Glomerular visceral epithelial cell (primary cell): ENCODE measurements at regions not wholly inside any gene's neighbourhood (a gene's known extent, or its start where the extent isn't known, plus 50 kb on each side); places are given as distances from the start of the nearest gene placed in this dataset.
"Not testable (repeated sequence)": the region's sequence is repeated elsewhere in the genome, so short reads cannot be mapped to it uniquely, and the experiment has no call there.

Experiments used
- DNase-seq: peaks from one replicate; pipeline ENCODE4 v3.0.0-alpha.2; 2016; ENCODE audit errors: extremely low spot score

DNA sequence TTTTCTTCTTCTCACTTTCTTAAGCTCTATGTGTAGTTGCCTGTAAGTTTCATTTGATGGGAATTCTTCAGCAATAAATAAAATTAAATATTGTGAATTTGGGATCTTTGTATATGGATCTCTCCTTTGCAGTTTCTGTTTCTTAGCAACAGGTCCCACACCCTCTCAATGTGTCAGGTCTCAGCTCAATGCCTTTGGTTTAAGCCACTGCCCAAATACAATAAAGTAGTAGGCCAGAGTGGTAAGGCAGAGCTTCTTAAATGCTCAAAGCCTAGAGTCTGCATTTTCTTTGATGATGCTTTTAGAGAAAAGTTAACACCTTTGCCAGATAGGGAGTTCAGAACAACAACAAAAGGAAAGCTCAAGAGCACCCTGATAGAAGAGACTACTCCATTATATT lies 343.7 kb downstream of the NSUN3 start:
- DNase-seq, result no peak

DNA sequence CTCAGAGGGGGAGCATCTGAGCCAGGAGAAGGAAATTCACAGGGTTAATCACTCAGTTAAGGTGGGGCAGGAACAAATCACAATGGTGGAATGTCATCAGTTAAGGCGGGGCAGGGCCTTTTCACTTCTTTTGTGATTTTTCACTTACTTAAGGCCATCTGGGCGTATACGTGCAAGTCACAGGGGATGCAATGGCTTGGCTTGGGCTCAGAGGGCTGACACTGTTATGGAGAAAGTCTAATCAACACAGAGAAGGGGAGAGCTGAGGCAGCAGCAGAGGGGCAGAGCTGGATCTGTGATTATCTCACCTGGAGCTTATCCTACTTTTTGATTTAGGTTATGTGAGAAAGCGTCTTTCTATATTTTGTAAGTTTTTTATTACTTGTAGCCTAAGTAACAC lies 350.1 kb downstream of the NSUN3 start:
- DNase-seq, result not testable (repeated sequence)

DNA sequence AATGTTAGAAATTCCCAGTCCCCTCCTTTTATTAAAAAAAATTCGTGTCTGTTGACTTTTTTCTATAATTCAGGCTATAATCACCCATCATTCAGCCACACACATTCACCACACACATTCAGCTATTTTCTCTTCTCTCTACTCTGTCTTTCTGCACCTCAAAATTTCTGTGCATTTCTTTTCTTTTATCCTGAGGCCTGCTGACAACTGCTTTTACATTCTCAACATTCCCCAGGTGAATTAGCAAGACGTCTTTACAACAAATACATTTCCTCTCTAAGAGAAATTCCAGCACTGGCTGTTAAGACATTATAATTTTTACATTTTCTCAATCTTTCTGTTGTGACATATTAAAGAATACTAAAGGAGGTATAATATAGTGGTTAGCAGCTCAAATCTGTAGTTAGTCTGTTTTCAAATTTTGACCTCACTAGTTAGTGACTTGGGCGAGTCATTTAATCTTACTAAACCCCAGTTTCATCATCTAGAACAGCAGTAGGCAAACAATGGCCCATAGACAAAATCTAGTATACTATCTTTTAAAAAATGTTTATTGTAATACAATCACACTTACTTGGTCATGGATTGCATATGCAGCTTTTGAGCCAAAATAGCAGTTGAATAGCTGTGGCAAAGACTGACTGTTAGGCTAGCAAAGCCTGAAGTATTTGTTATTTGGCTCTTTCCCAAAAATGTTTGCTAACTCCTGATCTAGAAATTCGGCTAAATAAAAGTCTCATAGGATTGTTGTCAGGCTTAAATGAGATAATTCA lies 350.7 kb downstream of the NSUN3 start:
- DNase-seq, result no peak

DNA sequence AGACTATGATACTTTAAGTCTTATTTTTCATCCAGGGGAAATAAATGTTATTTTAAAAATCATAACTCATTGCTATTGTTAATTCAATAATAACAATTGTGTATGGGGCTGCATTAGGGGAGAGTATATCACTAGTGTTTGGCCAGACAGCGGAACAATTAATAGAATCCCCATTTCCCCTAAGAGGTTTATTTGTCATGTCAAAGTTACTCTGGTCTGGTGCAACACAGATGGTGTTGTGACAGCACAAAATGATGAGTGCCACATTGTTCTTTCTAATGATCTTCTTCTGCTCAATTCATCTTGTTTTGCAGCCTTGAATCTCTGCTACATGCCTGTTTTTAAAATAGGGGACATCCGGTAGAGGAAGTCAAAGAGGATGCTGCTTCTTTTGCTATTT lies 351.6 kb downstream of the NSUN3 start:
- DNase-seq, result no peak

DNA sequence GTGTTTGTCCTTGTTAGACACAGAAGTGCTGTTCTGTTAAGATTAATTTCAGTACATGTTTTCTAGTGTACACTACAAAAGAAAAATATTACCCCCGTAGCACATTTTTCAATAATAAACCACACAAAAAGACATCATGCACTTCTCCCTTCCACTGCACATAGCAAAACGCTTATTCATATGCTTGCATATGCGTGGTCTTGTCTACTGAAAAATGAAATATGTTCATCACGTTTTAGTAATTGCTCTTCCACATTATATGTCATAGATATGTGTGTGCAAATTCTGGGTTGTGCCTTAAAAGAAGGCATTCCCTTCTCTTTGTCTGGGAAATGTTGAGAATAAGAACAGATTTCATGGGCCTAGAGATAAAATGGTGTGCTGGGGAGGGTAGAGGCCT lies 353.9 kb downstream of the NSUN3 start:
- no peak for DNase-seq

DNA sequence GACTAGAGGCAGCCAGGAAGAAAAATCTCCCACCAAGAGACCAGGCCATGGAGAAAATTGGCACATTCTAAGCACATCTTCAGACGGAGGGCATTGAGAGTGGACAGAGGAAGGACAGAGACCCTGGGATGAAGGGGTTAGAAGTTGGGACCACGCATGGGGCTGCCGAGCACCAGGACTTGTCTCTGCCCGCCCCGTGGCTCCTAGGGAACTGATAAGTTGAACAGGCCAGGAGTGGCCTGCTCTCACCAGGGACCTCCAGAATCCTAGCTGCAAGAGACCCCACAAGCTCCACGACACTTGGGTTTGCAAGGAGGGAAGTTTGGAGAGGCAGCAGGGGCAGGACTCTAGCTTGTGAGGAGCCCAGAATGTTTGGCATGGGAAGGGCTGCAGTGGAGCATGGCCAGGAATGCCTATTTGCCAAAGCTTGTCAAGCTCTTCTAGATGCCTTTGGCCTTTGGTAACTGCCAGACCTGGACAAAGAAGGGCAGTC lies 355.1 kb downstream of the NSUN3 start:
- DNase-seq, result no peak

DNA sequence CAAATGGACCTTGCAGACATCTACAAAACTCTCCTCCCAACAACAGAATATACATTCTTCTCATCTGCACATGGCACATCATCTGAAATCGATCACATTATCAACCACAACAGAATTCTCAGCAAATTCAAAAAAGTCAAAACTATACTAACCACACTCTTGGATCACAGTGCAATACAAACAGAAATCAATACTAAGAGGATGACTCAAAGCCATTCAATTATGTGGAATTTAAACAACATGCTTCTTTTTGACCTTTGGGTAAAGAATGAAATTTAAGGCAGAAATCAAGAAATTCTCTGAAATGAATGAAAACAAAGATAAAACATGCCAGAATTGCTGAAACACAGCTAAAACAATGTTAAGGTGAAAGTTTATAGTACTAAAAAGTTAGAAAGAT lies 358.1 kb downstream of the NSUN3 start:
- no peak for DNase-seq

DNA sequence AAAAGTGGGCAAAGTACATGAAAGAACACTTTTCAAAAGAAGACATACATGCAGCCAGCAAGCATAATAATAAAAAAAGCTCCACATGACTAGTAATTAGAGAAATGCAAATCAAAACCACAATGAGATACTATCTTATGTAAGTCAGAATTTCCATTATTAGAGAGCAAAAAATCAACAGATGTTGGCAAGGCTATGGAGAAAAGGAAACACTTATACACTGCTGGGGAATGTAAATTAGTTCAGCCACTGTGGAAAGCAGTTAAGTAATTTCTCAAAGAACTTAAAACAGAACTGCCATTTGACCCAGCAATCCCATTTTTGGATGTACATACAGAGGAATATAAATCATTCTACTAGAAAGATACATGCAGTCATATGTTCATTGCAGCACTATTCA lies 360.7 kb downstream of the NSUN3 start:
- no peak for DNase-seq

DNA sequence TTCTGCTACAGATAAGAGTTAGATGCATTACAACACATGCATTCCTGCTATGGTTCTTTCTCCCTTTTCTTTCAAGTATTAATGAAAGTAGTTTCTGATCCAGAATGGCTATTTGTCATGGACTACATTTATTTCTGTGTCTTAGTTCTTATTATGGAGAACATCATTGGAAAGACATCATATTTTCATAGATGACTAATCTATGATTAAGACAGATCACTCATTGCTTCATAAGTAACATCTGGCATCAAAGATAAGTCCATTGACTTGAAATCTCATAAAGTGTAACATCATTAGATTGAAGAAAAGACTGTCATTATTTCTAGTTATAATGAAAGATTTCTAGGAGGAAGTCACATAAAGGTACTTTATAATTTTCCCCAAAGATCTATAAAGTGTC lies 366.7 kb downstream of the NSUN3 start:
- no peak for DNase-seq

DNA sequence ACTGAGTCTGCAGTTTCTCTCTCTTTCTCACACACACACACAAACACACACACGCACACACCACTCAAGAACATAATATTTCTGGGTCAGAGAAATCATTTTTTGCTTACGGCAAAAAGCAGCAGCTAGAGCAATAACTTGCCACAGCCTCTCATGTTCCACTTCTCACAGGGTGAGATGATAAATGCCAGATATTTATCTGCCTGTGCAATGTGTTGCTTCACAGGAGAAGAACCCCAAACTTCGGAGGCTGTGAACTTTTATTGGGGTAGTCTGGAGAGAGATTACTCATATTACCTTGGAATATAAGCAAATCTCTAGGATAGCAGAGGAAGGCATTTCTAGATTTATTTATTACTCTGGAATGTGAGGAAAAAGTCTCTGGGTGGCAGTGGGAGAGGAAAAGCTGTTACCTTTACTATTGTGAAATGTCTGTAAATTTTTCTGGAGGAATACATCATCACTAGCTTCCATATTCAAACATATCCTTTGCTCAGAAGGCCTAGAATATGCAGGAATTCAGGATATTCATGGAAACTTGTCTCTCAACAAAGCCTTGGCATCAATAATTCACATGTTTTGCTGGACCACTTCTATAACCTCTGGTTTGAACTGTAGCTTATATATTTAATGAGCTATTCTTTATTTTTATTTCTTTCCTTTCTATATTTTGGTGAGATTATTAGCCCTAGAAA lies 369.2 kb downstream of the NSUN3 start:
- no peak for DNase-seq

DNA sequence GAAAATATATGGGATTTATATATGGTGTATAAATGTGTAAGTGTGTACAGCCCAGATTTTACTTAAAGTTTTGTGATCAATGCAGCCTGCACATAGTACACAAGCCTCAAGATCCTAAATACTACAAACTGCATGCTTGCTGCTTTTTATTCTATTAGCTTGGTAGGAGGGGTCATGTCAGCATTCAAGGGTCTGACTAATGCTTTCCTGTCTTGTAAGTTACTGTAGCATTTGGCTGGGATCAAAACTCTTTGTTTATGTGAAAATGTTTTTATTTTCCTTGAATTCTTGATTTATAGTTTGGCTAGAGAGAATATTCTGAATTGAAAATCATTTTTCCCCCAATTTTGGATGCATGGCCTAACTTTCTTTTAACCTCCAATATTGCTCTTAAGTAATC lies 370.9 kb downstream of the NSUN3 start:
- DNase-seq, result no peak

DNA sequence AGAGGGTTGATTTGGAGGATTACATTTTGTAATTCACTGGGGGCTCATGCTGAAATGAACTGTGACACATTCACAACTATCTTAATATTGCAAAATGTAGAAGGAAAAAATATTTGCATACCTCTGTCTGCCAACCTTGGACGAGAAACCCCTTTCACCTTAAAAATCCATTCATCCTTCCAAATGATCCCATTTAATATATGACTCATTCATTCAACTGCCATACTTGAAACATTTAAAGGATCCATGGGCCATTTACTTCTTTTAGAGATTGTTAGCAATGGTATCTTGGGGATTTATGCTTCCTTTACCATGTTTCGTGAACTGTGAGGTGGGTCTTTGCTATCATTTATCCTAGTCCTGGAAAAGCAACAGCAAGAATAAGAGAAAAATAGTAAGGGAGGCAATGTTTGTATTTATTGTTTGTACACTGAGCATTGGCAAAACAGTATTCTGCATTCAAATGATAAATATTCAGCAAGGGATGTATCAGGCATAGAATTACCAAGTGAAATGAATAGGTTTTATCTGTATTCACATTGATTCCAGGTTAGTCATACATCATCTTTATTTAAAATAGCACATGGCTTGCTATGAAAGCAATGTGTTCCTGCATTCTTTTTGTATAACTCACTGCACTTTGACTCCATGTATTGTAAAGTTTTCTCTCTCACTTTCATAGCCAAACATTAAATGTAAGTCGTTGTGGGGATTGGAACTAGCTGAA lies 378.1 kb downstream of the NSUN3 start:
- peak; percentile 52 for DNase-seq

DNA sequence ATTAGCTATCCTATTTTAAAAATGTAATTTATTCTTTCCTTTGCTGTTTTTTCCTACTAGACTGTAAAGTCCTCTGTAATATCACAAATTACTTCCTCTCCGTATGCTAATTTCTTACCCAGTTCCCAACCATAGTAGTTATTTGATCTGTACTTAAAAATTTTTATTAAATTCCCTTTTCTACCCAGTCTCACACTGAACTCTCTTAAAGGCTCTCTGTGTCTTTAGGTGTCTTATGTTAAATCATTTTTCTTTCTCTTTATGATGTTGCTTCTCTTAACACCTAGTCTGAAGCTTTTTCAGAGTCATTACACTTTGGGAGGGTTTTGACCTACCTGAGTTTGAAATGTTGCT lies 378.6 kb downstream of the NSUN3 start:
- DNase-seq, result no peak

DNA sequence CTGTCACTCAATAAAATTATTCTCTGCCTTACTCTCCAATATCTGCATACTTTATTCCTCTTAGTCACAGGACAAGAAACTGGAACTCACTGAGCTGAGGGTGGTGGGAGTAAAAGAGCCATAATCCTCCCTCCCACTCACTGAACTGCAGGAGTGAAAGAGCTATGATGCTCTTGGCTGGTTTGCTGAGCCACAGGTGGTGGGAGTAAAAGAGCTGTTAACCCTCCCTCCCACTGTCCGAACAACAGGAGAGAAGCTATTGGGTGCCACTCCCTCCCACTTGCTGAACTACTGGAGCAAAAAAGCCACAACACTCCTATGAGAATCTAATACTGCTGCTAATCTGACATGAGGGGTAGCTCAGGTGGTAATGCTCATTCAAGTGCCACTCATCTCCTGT lies 391.0 kb downstream of the NSUN3 start:
- DNase-seq, result no peak

DNA sequence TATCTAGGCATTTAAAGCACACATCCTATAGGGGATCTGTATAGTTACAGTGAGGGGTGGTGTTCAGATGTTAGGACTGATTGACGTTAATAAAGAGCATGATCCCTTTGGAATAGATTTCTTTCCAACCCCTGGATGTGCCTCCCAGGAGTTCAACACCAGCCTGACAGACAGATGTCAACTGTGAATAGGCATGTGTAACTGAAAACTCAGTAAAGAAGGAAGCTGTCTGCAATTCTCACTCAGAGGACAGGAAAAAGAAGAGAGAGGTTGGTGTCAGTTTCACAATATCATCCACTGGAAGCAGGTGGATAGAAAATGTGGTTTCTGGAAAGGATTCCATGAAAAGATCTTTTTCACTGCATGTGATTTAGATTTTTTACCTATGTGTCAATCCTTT lies 396.3 kb downstream of the NSUN3 start:
- DNase-seq, result no peak

DNA sequence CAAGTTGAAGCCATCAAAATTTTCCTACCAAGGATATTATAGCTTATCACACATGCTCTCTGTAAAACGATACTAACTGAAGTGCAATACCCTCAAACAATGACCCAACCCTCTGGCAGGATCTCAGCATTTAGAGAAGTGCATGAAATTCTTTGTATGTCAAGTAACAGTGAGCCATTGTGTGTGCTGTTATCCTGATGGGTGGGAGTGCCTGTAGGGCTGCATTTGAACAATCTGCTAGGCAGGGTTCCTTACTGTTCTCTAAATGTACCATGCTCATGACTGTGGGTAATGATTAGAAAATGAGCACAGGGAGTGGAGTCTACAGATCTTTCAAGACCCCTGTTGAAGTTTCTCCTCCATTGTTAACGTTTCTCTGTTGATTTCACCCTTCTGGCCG lies 398.1 kb downstream of the NSUN3 start:
- no peak for DNase-seq

DNA sequence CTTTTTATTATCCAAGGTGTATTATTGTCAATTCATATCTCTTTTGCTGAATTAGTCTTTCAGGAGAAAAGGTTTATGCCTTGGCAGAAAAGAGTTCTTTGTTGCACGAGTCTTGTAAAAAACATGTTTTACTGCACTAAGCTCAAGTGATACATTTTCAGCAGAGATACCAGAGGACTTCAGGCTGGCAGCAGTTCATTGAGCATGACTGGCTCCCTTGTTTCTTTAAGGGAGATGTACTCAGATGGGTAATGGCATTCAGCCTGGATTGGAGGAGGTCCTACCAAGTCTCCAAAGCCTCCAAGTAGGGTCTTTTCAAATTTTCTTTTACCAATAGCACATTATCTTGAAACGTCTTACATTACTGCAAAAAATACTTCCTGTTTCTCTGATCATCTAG lies 400.1 kb downstream of the NSUN3 start:
- no peak for DNase-seq

DNA sequence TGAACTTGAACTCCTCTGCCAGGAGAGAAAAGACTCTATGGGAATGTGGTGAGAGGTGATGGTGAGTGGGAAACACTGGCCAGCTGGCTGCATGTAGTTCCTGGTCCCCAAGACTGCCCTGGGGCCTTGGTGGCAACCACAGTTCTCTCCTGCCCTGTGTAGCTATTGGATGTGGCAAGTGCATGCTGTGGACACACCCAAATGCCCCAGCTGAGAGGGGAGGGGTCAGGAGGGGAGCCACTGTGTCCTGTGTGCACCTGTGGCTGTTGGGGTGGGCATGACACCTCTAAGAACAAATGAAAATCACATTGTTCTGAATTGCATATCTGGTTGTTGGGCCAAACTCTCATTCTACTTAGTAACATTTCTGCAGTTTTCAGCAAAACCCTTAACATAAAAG lies 409.6 kb downstream of the NSUN3 start:
- no peak for DNase-seq

DNA sequence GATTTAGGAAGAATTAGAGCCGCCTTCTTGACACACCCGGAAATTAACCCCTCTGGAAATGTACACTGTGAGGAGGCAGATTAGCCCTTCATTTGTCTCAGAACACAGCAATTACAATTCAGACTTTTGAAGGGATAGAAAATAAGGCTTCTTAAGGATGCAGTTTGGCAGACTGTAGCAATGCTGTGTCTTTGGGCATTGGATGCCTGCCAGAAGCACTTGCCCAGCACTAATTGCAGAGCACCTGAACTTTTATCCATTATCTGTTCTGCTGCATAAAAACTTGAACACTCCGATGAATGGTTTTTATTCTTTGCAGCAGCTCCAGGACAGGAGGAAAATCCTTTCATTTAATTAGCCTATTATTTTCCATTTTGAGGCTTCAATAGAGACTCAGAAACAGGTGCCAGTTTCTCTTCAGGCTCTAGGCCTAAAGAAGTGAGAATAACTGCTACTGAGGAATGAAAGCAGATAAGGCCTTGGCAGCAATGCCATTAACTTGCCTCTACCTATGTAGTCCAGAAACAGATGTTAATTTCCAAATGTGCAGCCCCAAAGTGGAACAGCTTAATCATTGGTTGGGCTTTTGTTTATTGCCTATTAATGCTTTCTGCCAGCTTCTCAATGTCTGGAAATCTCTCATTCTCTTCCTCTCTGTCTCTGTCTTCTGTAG lies 418.5 kb downstream of the NSUN3 start:
- no peak for DNase-seq

DNA sequence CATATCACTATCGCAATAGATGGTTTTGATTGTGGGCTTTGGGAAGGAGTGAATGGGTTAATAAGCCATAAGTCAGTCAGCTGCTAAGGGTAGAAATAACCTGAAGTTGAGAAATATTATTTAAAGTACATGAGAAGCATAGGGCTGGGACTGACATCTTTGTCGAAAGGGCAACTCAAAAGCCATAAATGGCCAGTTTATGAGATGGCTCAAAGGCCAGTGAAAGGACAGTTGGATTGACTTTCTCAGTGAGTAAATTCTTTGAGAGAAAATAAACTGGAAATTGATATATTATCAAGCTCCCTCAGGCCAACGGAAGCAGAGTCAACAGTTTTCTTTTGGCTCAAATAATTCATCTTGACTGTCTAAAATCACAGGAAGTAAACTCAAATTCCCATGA lies 419.8 kb downstream of the NSUN3 start:
- no peak for DNase-seq

DNA sequence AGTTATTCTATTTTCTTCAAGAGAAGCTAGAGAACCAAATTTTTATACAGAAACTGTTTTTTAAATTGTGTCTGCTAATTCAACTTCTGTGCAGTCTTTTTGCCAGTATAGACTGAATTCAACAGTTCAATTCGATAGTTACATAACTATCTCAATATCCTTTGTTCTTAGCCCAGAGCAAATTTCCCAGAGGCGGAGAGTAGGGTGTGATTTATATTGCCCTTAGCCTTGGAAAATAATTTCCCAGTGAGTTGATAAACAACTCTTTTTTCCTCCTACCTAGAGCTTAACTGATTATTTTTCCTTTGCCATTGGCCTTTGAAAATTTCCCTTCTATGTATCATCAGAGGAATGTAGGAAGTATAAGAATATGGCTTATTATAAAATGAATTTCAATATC lies 420.5 kb downstream of the NSUN3 start:
- DNase-seq, result no peak

DNA sequence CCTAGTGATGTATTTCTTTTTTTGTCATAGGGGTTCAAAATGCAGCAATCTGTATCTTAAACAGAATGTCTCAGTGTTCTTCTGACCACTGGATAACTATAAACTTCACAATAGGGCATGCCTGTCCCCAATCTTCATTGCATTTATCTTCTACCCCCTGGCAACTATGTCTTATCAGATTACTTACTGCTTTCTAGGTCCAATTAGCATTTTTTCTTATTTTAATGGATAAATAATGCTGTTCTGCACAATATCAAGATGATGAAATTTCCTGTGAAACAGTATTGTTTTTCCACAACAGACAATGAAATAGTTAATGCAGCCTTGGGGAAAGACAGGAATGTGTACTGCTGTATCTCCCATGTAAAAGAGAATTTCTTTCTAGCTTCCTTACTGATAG lies 432.1 kb downstream of the NSUN3 start:
- no peak for DNase-seq
